Stimulated activated CD4-positive, alpha-beta T cell treated with anti-CD3 and anti-CD28 coated beads, Interleukin-1b, Interleukin-23, amount 100 ng/mL, for 24 hours (primary cell): ENCODE measurements at regions not wholly inside any gene's neighbourhood (a gene's known extent, or its start where the extent isn't known, plus 50 kb on each side); places are given as distances from the start of the nearest gene placed in this dataset.
"Not testable (repeated sequence)": the region's sequence is repeated elsewhere in the genome, so short reads cannot be mapped to it uniquely, and the experiment has no call there.

Source experiments
- DNase-seq, 4 experiments: peaks; one replicate each; pipeline ENCODE4 v3.0.0-alpha.2; 2020; ENCODE audit warnings: low read depth in 4 of 4, low spot score in 1 of 4

DNA sequence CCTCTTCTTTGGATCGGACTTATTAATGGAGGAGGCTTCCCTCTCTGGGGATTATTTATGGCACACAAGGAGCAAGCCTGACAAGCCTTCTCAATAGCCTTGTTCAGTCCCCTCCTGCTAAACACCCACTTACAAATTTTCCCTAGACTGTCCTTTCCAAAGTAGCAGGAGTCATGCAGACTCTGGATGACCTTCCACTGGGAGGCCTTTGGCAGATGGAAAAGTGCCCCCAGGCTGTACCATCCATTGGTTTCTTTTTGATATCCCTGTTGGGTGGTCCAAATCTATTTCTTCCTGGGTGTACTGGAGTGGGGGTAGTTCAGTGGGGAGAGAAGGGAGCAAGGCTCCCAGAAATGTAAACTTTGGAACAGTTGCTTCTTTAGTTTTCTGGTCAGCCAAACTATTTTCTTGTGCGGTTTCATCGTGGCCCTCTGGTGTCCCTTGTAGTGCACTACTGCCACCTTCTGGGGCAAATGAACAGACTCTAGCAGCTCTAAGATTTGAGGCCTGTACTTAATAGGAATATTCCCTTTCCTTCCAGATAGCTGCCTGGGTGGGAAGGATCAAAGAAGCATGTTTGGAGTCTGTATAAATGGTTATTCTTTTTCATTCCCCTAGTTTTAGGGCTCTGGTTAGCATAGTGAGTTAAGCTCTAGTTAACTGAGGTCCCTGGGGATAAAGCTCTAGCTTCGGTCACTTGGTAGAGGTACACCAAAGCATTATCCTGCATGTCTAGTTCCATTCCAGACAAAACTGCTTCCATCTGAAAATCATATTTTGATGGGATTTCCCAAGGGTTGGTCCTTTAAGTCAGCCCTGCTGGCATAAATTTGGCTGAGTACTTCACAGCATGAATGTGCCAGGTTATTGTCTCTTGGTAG is 409.5 kb downstream of the SLC6A15 start:
- no peak for DNase-seq

- DNase-seq: no peak
Observed at GRCh38 chr12:84502180-84502860, 410.3 kb downstream of the SLC6A15 start.

GRCh38 chr12:84497819-84498218 is 414.8 kb downstream of the SLC6A15 start:
- no peak for DNase-seq

- no peak for DNase-seq
Observed at GRCh38 chr12:84495711-84496110, 416.9 kb downstream of the SLC6A15 start.

DNA sequence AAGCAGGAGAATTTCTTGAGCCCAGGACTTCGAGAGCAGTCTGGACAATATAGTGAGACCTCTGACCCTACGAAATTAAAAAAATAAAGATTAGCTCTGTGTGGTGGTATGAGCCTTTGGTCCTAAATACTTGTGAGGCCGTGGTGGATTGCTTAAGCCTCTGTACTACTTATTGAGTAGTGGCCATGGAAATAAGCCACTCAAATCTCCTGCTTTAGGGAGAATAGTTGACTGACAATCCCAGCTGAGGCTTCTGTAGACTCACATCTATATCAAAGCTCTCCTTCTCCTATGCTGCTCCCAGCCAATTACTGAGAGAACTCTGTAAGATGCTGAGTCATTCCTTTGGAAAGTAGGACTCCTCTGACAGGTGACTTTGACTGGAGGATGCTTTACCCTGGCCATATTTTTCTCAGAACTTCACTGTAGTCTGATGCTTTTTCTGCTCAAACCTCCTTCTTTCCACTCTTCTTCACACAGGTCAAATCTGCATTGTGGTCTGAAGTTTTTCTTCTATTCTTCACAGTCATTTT is 420.2 kb downstream of the SLC6A15 start:
- DNase-seq: no peak

DNA sequence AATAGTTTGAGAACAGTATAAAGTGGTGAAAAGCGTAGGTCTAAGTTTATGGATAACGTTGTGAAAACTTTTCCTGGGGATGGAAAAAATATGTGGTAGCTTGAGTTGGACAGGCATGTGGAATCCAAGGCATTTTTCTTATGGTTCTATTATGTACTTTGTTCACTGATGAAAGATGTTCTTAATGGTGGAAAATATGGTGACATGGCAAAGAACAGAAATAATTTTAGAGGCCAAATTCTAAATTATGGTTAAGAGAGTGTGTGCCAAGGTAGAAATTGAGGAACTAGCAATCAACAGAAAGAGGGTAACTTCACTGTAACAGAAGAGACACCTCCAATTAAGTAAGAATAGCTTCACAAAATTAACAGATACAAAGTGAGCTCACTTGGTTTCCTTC is 427.8 kb downstream of the SLC6A15 start:
- no peak for DNase-seq

- no peak for DNase-seq
Observed at GRCh38 chr12:84480803-84481202, 431.8 kb downstream of the SLC6A15 start.

GRCh38 chr12:84470361-84470760 is 442.2 kb downstream of the SLC6A15 start:
- no peak for DNase-seq

GRCh38 chr12:84464616-84465015 is 448.0 kb downstream of the SLC6A15 start:
- DNase-seq: no peak

GRCh38 chr12:84463741-84464495 is 448.7 kb downstream of the SLC6A15 start:
- DNase-seq: no peak

GRCh38 chr12:84455598-84455997 is 457.0 kb downstream of the SLC6A15 start:
- DNase-seq: no peak

DNA sequence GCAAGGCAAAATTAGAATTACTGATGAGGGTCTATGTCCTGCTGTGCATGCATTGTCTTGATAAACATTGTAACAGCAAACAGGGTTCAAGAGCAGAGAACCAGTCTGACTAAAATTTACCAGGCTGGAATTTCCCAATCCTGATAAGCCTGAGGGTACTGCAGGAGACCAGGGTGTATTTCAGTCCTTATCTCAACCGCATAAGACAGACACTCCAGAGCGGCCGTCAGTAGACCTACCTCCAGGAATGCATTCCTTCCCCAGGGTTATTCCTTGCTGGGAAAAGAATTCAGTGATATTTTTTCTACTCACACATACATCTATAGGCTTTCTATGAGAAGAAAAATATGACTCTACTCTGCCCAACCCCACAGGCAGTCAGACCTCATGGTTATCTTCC is 466.1 kb downstream of the SLC6A15 start:
- not testable (repeated sequence) for DNase-seq

- no peak for DNase-seq
Observed at GRCh38 chr12:84436134-84436533, 476.5 kb downstream of the SLC6A15 start.

GRCh38 chr12:84435682-84436081 is 476.9 kb downstream of the SLC6A15 start:
- no peak for DNase-seq

DNA sequence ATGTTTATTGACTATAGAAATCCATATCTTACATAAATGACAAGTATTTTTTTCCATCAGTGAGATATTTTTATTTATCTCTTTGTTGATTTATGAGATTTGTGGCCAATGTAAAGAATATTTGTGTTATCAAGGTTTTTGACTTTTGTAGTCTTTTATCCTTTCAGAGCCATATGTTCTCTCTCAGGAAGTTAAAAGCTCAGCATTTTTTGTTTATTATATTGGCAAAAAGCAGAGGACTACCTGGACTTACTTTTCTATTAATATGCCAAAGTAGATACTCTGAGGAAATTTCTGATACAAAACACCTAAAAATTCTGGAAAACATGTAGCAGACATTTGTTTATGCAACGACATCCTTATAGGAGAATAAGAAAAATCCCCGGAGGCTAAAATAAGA is 490.3 kb downstream of the SLC6A15 start:
- no peak for DNase-seq

GRCh38 chr12:84421103-84421502 is 491.5 kb downstream of the SLC6A15 start:
- no peak for DNase-seq

GRCh38 chr12:84416626-84417025 is 496.0 kb downstream of the SLC6A15 start:
- DNase-seq: no peak

DNA sequence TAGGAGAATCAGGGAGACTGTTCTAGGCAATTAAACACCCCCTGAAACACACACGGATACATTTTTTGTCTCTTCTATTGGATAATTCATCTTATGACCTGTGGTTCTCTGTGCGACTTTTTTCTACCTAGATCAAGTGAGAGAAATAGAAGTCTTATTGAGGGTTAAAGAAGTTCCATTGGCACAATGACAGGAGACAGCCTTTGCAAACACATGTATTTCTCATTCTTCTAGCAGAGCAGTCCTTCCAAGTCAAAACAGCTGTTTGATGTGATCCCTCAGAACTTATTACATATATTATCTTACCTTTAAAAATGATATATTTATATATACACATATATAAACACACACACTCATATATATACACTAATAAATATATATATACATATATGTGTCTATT is 496.7 kb downstream of the SLC6A15 start:
- no peak for DNase-seq

GRCh38 chr12:84413656-84414055 is 498.9 kb downstream of the SLC6A15 start:
- no peak for DNase-seq

DNA sequence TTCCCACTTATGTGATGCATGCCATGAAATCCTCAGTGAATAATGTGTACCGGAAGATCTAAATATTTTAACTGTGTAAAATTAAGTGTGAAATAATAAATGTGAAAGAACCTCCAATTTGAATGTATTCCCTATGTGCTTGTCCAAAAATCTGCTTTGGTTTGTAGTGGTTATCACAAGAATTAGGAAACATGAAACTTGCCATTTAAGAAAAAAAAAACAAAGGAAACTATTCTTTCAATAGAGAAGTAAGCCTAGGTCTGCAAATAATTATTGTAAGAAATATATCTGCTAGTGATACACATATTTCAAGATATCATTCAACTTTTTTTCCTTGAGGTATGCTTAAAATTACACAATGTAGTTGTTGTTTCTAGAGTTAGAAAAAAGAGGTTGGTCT is 500.4 kb downstream of the SLC6A15 start:
- DNase-seq: no peak

DNA sequence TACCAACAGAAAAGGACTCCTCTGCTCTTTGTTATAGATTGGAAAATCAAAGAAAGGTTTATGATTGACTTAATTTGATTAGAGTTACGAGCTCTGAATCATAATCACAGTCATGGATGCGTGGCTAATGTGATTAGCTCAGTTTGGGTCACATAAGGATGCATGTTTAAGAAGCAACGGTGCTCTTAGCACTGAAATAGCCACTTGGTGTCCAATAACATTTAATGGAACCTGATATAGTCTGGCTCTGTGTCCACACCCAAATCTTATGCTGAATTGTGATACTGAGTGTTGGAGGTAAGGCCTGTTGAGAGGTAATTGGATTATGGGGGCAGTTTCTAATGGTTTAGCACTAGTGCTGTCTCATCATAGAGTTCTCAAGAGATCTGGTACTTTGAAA is 501.6 kb downstream of the SLC6A15 start:
- DNase-seq: no peak

GRCh38 chr12:84408936-84409335 is 503.7 kb downstream of the SLC6A15 start:
- DNase-seq: no peak
